NOMO-1 treated with DMSO at 0.1 percent for 48 hours (cell line): ENCODE measurements at regions not wholly inside any gene's neighbourhood (a gene's known extent, or its start where the extent isn't known, plus 50 kb on each side); places are given as distances from the start of the nearest gene placed in this dataset.
"Not testable (repeated sequence)": the region's sequence is repeated elsewhere in the genome, so short reads cannot be mapped to it uniquely, and the experiment has no call there.

Experiments used
- DNase-seq: peaks from one replicate; lab custom pipeline; 2025; ENCODE audit not compliant: unreplicated experiment; lab: John Stamatoyannopoulos, UW

GRCh38 chr1:29634746-29635335 lies 398.5 kb downstream of the PTPRU start:
- no peak for DNase-seq

DNA sequence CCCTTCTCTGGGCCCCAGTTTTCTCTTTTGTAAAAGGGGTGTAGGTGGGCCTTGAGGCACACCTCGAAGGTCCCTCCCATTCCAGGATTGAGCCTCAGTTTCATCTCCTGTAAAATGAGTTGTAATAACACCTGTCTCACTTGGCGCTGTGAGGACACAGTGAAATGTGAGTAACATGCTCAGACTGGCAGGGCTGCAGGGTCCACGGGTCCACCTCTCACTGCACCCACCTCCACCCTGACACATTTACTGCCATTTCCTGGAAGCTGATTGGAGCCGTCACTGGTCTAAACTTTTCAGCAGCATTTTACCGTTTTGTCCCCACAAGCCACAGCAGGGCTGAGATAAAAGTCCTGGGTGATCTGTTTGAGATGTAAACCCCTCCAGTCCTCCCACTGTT lies 398.0 kb downstream of the PTPRU start:
- DNase-seq = no peak

GRCh38 chr1:29633771-29634170 lies 397.4 kb downstream of the PTPRU start:
- DNase-seq = peak; percentile 10

DNA sequence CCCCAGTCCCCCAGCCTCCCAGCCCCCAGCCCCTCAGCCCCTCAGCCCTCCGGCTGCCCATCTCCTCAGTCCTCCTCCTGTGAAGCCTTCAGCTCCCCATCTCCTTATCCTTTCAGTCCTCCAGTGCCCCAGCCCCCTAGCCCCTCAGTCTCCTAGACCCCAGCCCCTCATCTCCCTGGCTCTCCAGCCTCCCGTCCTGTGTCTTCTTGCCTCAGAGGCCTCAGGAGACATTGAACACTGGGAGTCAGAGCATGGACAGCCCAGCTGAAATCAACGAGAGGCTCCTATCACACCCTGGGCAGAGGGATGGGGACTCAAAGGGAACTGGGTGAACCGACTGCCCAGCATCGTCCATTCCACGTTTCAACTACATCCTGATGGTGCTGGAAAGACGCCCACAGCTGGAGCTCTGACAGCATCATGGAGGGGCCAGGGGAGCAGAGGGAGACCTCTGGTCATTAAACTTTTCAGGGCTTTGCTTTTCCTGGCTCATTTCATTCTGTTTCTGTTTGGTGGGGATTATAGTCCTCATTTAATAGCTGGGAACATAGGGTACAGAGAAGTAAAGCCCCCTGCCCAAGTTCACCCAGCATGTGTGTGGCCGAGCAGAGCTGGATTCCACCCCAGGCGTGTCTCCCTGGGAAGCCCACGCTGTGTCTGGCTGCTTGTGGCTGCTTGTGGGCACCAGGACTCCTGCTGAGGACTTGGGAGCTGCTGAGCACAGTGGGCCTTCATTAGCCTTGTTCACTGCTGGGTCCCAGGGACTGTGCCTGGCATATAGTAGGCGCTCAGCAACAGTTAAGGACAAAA lies 396.7 kb downstream of the PTPRU start:
- no peak for DNase-seq

- DNase-seq = no peak
Observed at GRCh38 chr1:29631836-29632805, 395.8 kb downstream of the PTPRU start.

DNA sequence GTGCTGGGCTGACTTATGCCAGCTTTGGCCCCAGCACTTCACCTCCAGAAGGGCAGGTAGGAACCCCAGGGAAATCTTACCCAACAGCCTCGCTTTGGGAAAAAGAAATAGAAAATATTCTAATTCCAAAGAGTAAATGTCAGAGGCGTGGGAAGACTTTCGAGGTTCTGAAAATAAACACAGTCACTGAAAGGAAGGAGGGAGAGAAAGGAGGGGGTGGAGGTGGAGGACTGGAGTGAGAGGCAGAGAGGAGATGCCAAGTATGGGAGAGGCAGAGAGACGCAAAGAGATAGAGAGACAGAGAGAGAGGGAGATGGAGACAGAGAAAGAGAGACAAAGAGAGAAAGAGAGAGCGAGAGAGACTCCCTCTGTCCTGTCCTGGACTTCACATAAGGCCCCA lies 395.0 kb downstream of the PTPRU start:
- DNase-seq = no peak

GRCh38 chr1:29630756-29631155 lies 394.4 kb downstream of the PTPRU start:
- no peak for DNase-seq

- no peak for DNase-seq
Observed at GRCh38 chr1:29629814-29630516, 393.6 kb downstream of the PTPRU start.

DNA sequence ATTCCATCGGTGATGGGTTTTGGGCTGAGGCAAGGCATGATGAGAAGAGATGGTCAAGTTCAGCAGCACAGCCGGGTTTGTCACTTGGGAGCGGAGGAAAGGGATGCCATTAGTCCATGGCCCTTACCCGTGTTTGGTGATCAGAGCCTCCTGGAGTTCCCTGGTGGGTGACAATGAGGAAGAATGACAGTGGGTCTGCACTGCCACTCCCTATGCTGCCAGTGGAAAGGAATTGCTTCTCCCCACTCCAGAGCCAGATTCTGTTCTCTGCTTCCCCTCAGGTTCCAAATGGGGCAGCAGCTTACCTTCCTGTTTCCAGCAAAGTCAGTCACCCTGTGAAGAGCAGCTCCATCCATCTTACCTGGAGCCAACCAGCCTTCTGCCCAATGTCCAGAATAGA lies 393.1 kb downstream of the PTPRU start:
- no peak for DNase-seq

DNA sequence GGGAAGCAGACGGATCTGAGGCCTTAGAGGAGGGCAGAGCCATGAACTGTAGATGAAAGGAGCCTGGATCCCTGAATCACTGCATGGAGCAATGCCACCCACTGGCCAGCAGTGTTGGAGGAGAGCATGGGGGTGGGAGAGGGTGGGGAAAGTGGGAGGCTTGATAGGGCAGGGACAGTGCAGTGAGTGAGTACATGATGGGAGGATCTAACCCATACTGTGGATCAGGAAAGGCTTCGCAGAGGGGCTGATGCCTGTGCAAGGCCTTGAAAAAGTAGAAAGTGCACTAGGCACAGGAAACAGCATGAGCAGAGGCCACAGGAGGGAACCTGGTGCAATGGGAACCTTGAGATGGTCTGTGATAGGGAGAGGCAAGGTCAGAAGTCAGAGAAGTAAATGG lies 391.9 kb downstream of the PTPRU start:
- DNase-seq = no peak

DNA sequence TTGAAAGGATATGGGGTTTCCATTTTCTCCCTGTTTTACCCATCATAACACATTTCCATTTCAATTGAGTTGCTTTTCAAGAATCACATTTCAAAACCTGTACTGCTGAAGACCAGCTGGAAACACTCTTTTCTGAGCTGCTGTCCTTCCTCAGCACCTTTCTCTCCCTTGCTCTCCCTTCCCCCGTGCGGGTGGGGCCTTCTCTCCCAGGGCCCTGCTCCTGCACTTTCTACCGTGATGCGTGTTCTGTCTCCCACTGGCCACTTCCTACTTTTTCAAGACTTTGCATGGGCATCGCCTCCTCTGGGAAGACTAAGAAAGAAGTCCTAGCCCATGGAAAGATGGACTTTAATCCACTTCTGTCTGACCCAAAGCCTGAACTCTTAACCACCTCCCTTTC lies 390.4 kb downstream of the PTPRU start:
- DNase-seq = no peak

DNA sequence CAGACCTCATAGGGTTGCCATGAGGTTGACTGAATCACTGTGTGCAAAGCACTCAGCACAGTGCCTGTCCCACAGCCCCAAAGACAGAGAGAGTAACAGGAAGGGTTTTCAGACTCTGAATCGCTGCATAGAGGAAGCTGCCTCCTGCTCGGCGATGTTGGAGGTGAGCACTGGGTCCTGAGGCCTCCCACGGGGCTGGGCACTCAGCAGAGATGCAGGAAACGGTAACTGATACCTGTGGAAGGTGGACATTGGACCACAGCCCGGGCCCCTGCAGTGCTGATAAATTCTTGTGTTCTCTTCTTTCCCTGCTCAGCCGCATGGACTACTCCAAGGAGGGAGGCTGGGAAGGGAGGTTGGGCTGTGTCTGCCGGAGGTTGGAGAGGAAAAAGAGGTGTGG lies 389.7 kb downstream of the PTPRU start:
- DNase-seq = no peak

DNA sequence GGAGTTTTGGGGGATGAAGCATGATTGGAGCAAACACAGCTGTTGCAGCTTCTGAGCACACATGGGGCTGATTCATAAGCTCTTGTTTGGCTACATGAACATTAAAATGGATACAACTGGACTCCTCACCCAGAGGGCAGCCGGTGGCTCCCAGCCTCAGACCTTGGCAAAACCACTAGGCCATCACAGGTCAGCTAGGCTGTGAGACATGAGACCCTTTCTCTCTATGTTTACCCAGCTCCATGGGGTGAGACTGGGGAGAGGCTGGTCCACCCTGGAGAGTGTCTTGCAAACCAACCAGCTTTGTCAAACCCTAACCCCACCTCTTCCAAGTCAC lies 388.7 kb downstream of the PTPRU start:
- DNase-seq = no peak

GRCh38 chr1:29624320-29625083 lies 388.2 kb downstream of the PTPRU start:
- no peak for DNase-seq

DNA sequence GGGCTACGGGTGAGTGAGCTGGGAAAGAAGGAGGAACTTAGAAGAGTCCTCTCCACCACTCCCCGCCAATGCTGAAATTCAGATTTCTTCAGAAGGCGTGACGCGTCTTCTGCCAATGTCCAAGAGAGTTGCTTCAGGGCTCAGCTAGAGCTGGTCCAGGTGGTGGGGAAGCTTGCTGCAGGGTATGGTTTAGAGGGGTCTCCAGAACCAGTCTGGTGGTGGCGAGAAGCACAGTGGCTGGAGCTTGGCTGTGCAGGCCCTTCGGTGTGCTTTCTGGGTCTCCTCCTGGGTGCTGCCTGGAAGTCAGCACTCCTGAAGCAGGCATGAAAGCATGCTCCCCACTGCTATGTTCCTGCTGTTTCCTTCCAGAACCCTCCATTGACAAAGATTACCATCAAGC lies 387.2 kb downstream of the PTPRU start:
- DNase-seq = no peak

DNA sequence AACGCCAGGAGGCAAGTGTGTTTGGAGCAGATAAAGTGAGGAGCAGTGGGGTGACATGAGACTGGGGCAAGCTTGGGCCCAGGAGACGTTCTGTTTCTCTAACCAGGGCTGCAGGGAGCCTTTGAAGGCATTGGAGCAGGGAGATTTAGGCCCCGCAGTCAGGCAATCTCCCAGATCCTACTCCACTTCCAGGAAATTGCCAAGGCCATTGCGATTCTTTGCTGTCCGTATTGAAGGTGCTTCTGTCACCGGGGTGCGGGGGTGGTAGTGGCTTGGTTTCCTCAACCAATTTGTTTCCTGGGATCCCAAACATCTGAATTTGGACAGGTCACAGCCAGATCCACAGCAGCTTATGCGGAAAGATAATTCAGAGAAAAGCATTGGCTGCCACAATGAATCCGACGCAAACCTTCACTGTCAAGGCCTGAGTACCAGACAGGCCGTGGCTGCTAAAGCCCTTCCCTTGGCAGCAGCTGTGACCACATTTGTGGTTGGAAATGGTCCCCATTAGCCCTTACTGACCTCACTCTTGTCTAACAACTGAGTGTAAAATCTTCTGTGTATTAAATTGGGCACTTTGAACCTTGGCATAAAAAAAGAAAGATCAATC lies 385.6 kb downstream of the PTPRU start:
- DNase-seq = no peak

DNA sequence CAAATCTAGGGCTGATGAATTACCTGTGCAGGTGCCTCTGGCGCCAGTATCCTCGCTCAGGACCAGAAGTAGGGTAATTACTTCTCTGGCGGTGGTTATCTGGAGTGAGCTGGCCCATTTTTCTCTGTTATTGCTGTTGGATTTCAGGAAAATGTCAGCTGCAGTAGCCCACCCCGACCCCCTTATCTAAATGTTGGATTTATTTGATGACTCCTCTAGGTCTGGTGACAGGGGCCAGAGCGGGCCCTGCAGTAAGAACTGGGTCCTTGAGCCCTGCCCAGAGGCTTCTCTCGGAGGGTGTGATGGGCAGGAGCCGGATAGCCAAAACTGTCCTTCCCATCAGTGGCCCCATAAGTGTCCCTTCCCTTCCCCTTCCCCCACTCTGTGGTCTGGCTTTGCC lies 384.3 kb downstream of the PTPRU start:
- DNase-seq = no peak

DNA sequence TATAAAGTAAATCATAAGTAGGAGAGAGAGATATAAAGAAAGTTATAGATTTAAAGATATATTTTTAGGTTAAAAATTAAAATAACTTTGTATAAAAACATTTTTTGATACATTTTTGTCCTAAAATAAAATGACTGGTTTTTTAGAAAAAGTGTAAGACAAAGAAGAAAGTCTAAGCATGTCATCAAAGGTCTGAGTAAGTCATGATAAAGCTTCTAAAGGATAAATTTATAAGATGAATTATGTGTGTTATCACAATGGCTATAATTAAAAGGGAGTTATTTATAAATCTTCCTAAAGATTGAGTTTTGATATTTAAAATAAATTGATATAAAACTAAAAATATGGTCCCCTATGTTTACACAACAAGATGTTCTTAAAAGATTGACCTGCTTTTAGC lies 370.9 kb downstream of the PTPRU start:
- no peak for DNase-seq

DNA sequence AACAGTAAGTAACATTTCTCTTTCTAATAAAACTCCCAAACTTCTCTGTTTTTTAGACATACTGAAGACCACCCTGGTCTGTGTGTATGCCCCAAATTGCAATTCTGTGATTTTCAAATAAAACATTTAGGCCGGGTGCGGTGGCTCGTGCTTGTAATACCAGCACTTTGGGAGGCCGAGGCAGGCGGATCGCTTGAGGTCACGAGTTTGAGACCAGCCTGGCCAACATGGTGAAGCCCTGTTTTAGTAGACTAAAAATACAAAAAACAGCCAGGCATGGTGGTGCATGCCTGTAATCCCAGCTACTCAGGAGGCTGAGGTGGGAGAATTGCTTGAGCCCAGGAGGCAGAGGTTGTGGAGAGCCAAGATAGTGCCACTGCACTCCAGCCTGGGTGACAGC lies 368.5 kb downstream of the PTPRU start:
- not testable (repeated sequence) for DNase-seq

GRCh38 chr1:29603622-29604021 lies 367.3 kb downstream of the PTPRU start:
- DNase-seq = no peak
